CD8-positive, alpha-beta memory T cell (primary cell): ENCODE measurements at regions not wholly inside any gene's neighbourhood (a gene's known extent, or its start where the extent isn't known, plus 50 kb on each side); places are given as distances from the start of the nearest gene placed in this dataset.
A peak's percentile ranks its signal among the peaks of the same experiment; 100 is the strongest.
"Not testable (repeated sequence)": the region's sequence is repeated elsewhere in the genome, so short reads cannot be mapped to it uniquely, and the experiment has no call there.

ENCODE experiments used
- CTCF ChIA-PET: fragments of 350-600 bp; sonication (Branson Sonifier 250); formaldehyde crosslinking; loops from one replicate; lab custom pipeline; 2021; ENCODE audit warnings: antibody characterized with exemption; lab: Charles Lee
- POLR2A ChIA-PET: fragments of 350-600 bp; sonication (Branson Sonifier 250); formaldehyde crosslinking; loops from one replicate; lab custom pipeline; 2021; ENCODE audit warnings: antibody characterized with exemption; lab: Charles Lee
- DNase-seq, 5 donors: peaks; one replicate each; pipeline versions ENCODE4 v3.0.0 to v3.0.0-alpha.2; 2020 to 2022; ENCODE audit warnings: mixed read lengths in 1 of 5
- H3K27ac ChIP-seq: one replicate; pipeline ENCODE4 v1.7.0; 2013; ENCODE audit warnings: low read depth, mild to moderate bottlenecking, low read length, moderate library complexity
- H3K27me3 ChIP-seq: 2 replicates; pipeline ENCODE4 v1.7.0; 2013; ENCODE audit warnings: low read length, mild to moderate bottlenecking; ENCODE audit not compliant: insufficient read depth, poor library complexity, severe bottlenecking
- H3K36me3 ChIP-seq: 2 replicates; pipeline ENCODE4 v1.7.0; 2013; ENCODE audit warnings: mild to moderate bottlenecking, low read length, moderate library complexity; ENCODE audit not compliant: insufficient read depth
- H3K4me1 ChIP-seq: 2 replicates; pipeline ENCODE4 v1.7.0; 2013; ENCODE audit warnings: mild to moderate bottlenecking, low read length, moderate library complexity; ENCODE audit not compliant: insufficient read depth
- H3K4me3 ChIP-seq: 2 replicates; pipeline ENCODE4 v1.7.0; 2013; ENCODE audit warnings: mild to moderate bottlenecking, low read length
- H3K9me3 ChIP-seq: 2 replicates; pipeline ENCODE4 v1.7.0; 2013; ENCODE audit warnings: mild to moderate bottlenecking, low read length
- H3K27ac Mint-ChIP-seq, 8 donors: one replicate each; pipeline ENCODE4 v1.8.0; 2020 to 2021; ENCODE audit warnings: mixed read lengths in 8 of 8, mild to moderate bottlenecking in 6 of 8, inconsistent platforms in 3 of 8, moderate library complexity in 3 of 8
- H3K27me3 Mint-ChIP-seq, 2 donors: one replicate each; pipeline ENCODE4 v1.8.0; 2020 to 2021; ENCODE audit warnings: mixed read lengths in 2 of 2, mild to moderate bottlenecking in 1 of 2, moderate library complexity in 1 of 2
- H3K36me3 Mint-ChIP-seq, 3 donors: one replicate each; pipeline ENCODE4 v1.8.0; 2020 to 2021; ENCODE audit warnings: mixed read lengths in 3 of 3, inconsistent platforms in 1 of 3, mild to moderate bottlenecking in 1 of 3
- H3K4me1 Mint-ChIP-seq, 3 donors: one replicate each; pipeline ENCODE4 v1.8.0; 2020 to 2021; ENCODE audit warnings: mixed read lengths in 3 of 3, inconsistent platforms in 1 of 3, mild to moderate bottlenecking in 1 of 3
- H3K4me3 Mint-ChIP-seq, 7 donors: one replicate each; pipeline ENCODE4 v1.8.0; 2020 to 2021; ENCODE audit warnings: mixed read lengths in 7 of 7, mild to moderate bottlenecking in 6 of 7, moderate library complexity in 4 of 7, inconsistent platforms in 2 of 7
- H3K9me3 Mint-ChIP-seq, 5 donors: one replicate each; pipeline ENCODE4 v1.8.0; 2020 to 2022; ENCODE audit warnings: mixed read lengths in 5 of 5, mild to moderate bottlenecking in 3 of 5, moderate library complexity in 2 of 5, inconsistent platforms in 1 of 5

- H3K9me3 Mint-ChIP-seq, H3K27me3 ChIP-seq, H3K4me1 Mint-ChIP-seq, POLR2A ChIA-PET, H3K36me3 ChIP-seq, H3K9me3 ChIP-seq, H3K4me1 ChIP-seq, H3K4me3 Mint-ChIP-seq, H3K36me3 Mint-ChIP-seq, H3K27ac ChIP-seq, H3K4me3 ChIP-seq, DNase-seq: not testable (repeated sequence)
- Mint-ChIP-seq H3K27ac (peak overlapping the region in 1 of 8 donors; percentile 67), H3K27me3 (peaks cover 3 to 11% of the 10 kb centered on the region in 2 donors)
- CTCF ChIA-PET, result interaction anchor here (1.8 kb wide), 1 partner anchor 19 kb away, joined by 5 read pairs; no protein-coding TSS in a partner anchor
Observed at GRCh38 chr5:157968570-157968969, 109.6 kb upstream of the CLINT1 start.

GRCh38 chr5:157965989-157966388 is 107.0 kb upstream of the CLINT1 start:
- Mint-ChIP-seq H3K9me3 (no peaks in the 10 kb centered on the region), H3K4me3 (no peak overlapping the region), H3K27ac (no peak overlapping the region), H3K27me3 (peaks cover 3 to 4% of the 10 kb centered on the region in 2 donors), H3K4me1 (no peaks in the 10 kb centered on the region), H3K36me3 (no peaks in the 10 kb centered on the region)
- no peaks in the 10 kb centered on the region for H3K27me3 ChIP-seq
- ChIA-PET CTCF (no interaction called here), POLR2A (no interaction called here)
- no peak overlapping the region for H3K4me3 ChIP-seq
- no peaks in the 10 kb centered on the region for H3K9me3 ChIP-seq
- no peaks in the 10 kb centered on the region for H3K36me3 ChIP-seq
- no peak for DNase-seq
- no peaks in the 10 kb centered on the region for H3K4me1 ChIP-seq
- H3K27ac ChIP-seq, result no peak overlapping the region

GRCh38 chr5:157965040-157965678 is 106.2 kb upstream of the CLINT1 start:
- no peaks in the 10 kb centered on the region for H3K4me1 Mint-ChIP-seq
- no peaks in the 10 kb centered on the region for H3K4me1 ChIP-seq
- no peak overlapping the region for H3K27ac Mint-ChIP-seq
- no peaks in the 10 kb centered on the region for H3K27me3 ChIP-seq
- no peak overlapping the region for H3K27ac ChIP-seq
- H3K27me3 Mint-ChIP-seq, result peaks cover 6 to 7% of the 10 kb centered on the region in 2 donors
- H3K4me3 Mint-ChIP-seq, result no peak overlapping the region
- H3K4me3 ChIP-seq, result no peak overlapping the region
- POLR2A ChIA-PET, result no interaction called here
- no peaks in the 10 kb centered on the region for H3K36me3 Mint-ChIP-seq
- no peaks in the 10 kb centered on the region for H3K9me3 ChIP-seq
- CTCF ChIA-PET, result no interaction called here
- no peaks in the 10 kb centered on the region for H3K9me3 Mint-ChIP-seq
- no peak for DNase-seq
- no peaks in the 10 kb centered on the region for H3K36me3 ChIP-seq

- Mint-ChIP-seq H3K27ac (no peak overlapping the region), H3K27me3 (peaks cover 6 to 7% of the 10 kb centered on the region in 2 donors), H3K4me1 (no peaks in the 10 kb centered on the region), H3K36me3 (no peaks in the 10 kb centered on the region), H3K4me3 (no peak overlapping the region), H3K9me3 (no peaks in the 10 kb centered on the region)
- ChIA-PET POLR2A (no interaction called here), CTCF (interaction anchor here (0.7 kb wide), 1 partner anchor 21 kb away, joined by 3 read pairs; no protein-coding TSS in a partner anchor)
- no peak overlapping the region for H3K27ac ChIP-seq
- DNase-seq, result no peak
- no peaks in the 10 kb centered on the region for H3K36me3 ChIP-seq
- no peak overlapping the region for H3K4me3 ChIP-seq
- no peaks in the 10 kb centered on the region for H3K4me1 ChIP-seq
- H3K9me3 ChIP-seq, result no peaks in the 10 kb centered on the region
- no peaks in the 10 kb centered on the region for H3K27me3 ChIP-seq
Observed at GRCh38 chr5:157963761-157964160, 104.8 kb upstream of the CLINT1 start.

- H3K36me3 Mint-ChIP-seq, result peaks cover 0 to 3% (median 0%) of the 10 kb centered on the region in 3 donors
- H3K4me1 Mint-ChIP-seq, result no peaks in the 10 kb centered on the region
- Histone ChIP-seq H3K9me3 (no peaks in the 10 kb centered on the region), H3K36me3 (no peaks in the 10 kb centered on the region), H3K4me3 (no peak overlapping the region), H3K27ac (no peak overlapping the region), H3K27me3 (no peaks in the 10 kb centered on the region), H3K4me1 (no peaks in the 10 kb centered on the region)
- H3K27ac Mint-ChIP-seq, result no peak overlapping the region
- ChIA-PET CTCF (no interaction called here), POLR2A (no interaction called here)
- peaks cover 6 to 10% of the 10 kb centered on the region in 2 donors for H3K27me3 Mint-ChIP-seq
- no peak overlapping the region for H3K4me3 Mint-ChIP-seq
- DNase-seq, result no peak
- H3K9me3 Mint-ChIP-seq, result no peaks in the 10 kb centered on the region
Observed at GRCh38 chr5:157963244-157963643, 104.3 kb upstream of the CLINT1 start.

- CTCF ChIA-PET, result interaction anchor here (1.3 kb wide), 1 partner anchor 14 kb away, joined by 4 read pairs; no protein-coding TSS in a partner anchor
Observed at GRCh38 chr5:157962686-157963085, 103.7 kb upstream of the CLINT1 start.

GRCh38 chr5:157961896-157962590 is 103.1 kb upstream of the CLINT1 start:
- H3K27me3 Mint-ChIP-seq, result peaks cover 6 to 16% of the 10 kb centered on the region in 2 donors
- CTCF ChIA-PET, result interaction anchor here (1.3 kb wide), 1 partner anchor 13 kb away, joined by 4 read pairs; no protein-coding TSS in a partner anchor

More at GRCh38 chr5:157962686-157963085, 103.7 kb upstream of the CLINT1 start:
- H3K27ac ChIP-seq, H3K27ac Mint-ChIP-seq, DNase-seq, H3K27me3 ChIP-seq, H3K4me1 Mint-ChIP-seq, H3K4me3 Mint-ChIP-seq, H3K4me1 ChIP-seq, POLR2A ChIA-PET, H3K36me3 ChIP-seq, H3K9me3 Mint-ChIP-seq, H3K27me3 Mint-ChIP-seq, H3K36me3 Mint-ChIP-seq, H3K9me3 ChIP-seq, H3K4me3 ChIP-seq: not testable (repeated sequence)

GRCh38 chr5:157961176-157961575 is 102.2 kb upstream of the CLINT1 start:
- no peaks in the 10 kb centered on the region for H3K36me3 ChIP-seq
- H3K27ac Mint-ChIP-seq, result no peak overlapping the region
- ChIA-PET CTCF (interaction anchor here (1.6 kb wide), 1 partner anchor 12 kb away, joined by 4 read pairs; no protein-coding TSS in a partner anchor), POLR2A (no interaction called here)
- no peaks in the 10 kb centered on the region for H3K4me1 Mint-ChIP-seq
- H3K4me1 ChIP-seq, result no peaks in the 10 kb centered on the region
- H3K9me3 Mint-ChIP-seq, result no peaks in the 10 kb centered on the region
- no peak overlapping the region for H3K27ac ChIP-seq
- H3K4me3 Mint-ChIP-seq, result no peak overlapping the region
- peaks cover 0 to 3% (median 0%) of the 10 kb centered on the region in 3 donors for H3K36me3 Mint-ChIP-seq
- DNase-seq, result no peak
- H3K27me3 ChIP-seq, result no peaks in the 10 kb centered on the region
- H3K4me3 ChIP-seq, result no peak overlapping the region
- H3K27me3 Mint-ChIP-seq, result peaks cover 6 to 24% of the 10 kb centered on the region in 2 donors
- no peaks in the 10 kb centered on the region for H3K9me3 ChIP-seq

More at GRCh38 chr5:157961896-157962590, 103.1 kb upstream of the CLINT1 start:
- Histone ChIP-seq H3K27me3 (no peaks in the 10 kb centered on the region), H3K27ac (no peak overlapping the region), H3K4me3 (no peak overlapping the region), H3K9me3 (no peaks in the 10 kb centered on the region), H3K36me3 (no peaks in the 10 kb centered on the region), H3K4me1 (no peaks in the 10 kb centered on the region)
- POLR2A ChIA-PET, result no interaction called here
- H3K27ac Mint-ChIP-seq, result peak overlapping the region in 1 of 8 donors; percentile 15
- no peak for DNase-seq
- no peaks in the 10 kb centered on the region for H3K4me1 Mint-ChIP-seq
- H3K4me3 Mint-ChIP-seq, result no peak overlapping the region
- H3K9me3 Mint-ChIP-seq, result no peaks in the 10 kb centered on the region
- peaks cover 0 to 3% (median 0%) of the 10 kb centered on the region in 3 donors for H3K36me3 Mint-ChIP-seq
